Smooth muscle cell (in vitro differentiated cells): ENCODE measurements at regions not wholly inside any gene's neighbourhood (a gene's known extent, or its start where the extent isn't known, plus 50 kb on each side); places are given as distances from the start of the nearest gene placed in this dataset.

Experiments
- DNase-seq: peaks from one replicate; lab custom pipeline; 2025; ENCODE audit not compliant: unreplicated experiment; lab: John Stamatoyannopoulos, UW
- H2AFZ ChIP-seq: fragments of 200-600 bp; sonication (generic); 2 replicates; pipeline ENCODE4 v1.6.0; 2016; ENCODE audit warnings: antibody characterized with exemption, low read depth, mild to moderate bottlenecking
- H3F3A ChIP-seq: fragments of 200-600 bp; sonication (generic); 2 replicates; pipeline ENCODE4 v1.6.0; 2017; ENCODE audit warnings: antibody characterized with exemption, low read depth
- H3K27ac ChIP-seq: fragments of 200-600 bp; sonication (generic); 2 replicates; pipeline ENCODE4 v1.5.1; 2016; ENCODE audit warnings: low read depth, mild to moderate bottlenecking
- H3K27me3 ChIP-seq: fragments of 200-600 bp; sonication (generic); 2 replicates; pipeline ENCODE4 v1.6.1; 2016; ENCODE audit warnings: low read depth, mild to moderate bottlenecking
- H3K36me3 ChIP-seq: fragments of 200-600 bp; sonication (generic); 2 replicates; pipeline ENCODE4 v1.5.1; 2016; ENCODE audit warnings: low read depth
- H3K4me1 ChIP-seq: fragments of 200-600 bp; sonication (generic); 2 replicates; pipeline ENCODE4 v1.5.1; 2016; ENCODE audit warnings: low read depth
- H3K4me2 ChIP-seq: fragments of 200-600 bp; sonication (generic); 2 replicates; pipeline ENCODE4 v1.6.0; 2016; ENCODE audit warnings: mild to moderate bottlenecking
- H3K4me3 ChIP-seq: fragments of 200-600 bp; sonication (generic); 2 replicates; pipeline ENCODE4 v1.5.1; 2016; ENCODE audit warnings: mild to moderate bottlenecking
- H3K79me2 ChIP-seq: fragments of 200-600 bp; sonication (generic); 2 replicates; pipeline ENCODE4 v1.6.0; 2016; ENCODE audit warnings: low read depth, mild to moderate bottlenecking
- H3K9ac ChIP-seq: fragments of 200-600 bp; sonication (generic); 2 replicates; pipeline ENCODE4 v1.6.0; 2016; ENCODE audit warnings: low read depth
- H3K9me3 ChIP-seq: fragments of 200-600 bp; sonication (generic); replicated peaks from 2 replicates; pipeline ENCODE4 v1.5.1; 2016; ENCODE audit warnings: low read depth
- H4K20me1 ChIP-seq: fragments of 200-600 bp; sonication (generic); 2 replicates; pipeline ENCODE4 v1.6.0; 2016; ENCODE audit warnings: low read depth
- WGBS: methylation state at CpG from one replicate; pipeline ENCODE4 v1.1.7; 2016; ENCODE audit warnings: low lambda C conversion rate; 5-methylcytosine and 5-hydroxymethylcytosine counted together
- TF ChIP-seq, protein P1 (sequence below): fragments of 200-600 bp; sonication (generic); IDR thresholded peaks from 2 replicates; pipeline ENCODE4 v1.5.1; 2017; ENCODE audit warnings: borderline replicate concordance, mild to moderate bottlenecking, antibody characterized with exemption; ENCODE audit not compliant: insufficient read depth, poor library complexity, severe bottlenecking

DNA sequence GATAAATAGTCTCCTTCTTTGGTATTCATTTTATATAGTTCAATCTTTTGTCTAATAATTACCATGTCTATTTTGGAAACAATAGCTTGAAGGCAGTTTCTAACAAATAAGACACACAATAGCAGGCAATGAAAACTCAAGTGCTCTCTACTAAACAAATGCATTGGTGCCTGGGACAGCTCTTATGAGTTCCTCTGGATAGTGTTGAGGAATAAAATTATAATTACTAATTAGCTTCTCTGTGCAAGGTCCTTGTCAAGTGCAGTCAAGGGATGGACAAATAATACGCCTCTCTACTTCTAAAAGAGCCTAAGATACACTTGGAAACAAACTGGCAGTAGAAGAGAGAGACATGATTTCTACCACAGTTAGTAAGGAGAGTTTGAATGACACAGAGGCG lies 229.0 kb upstream of the GLRA2 start:
- no peaks in the 10 kb centered on the region for H3F3A ChIP-seq
- H3K79me2 ChIP-seq, result no peaks in the 10 kb centered on the region
- no peaks in the 10 kb centered on the region for H3K4me1 ChIP-seq
- H3K4me3 ChIP-seq, result no peak overlapping the region
- TF ChIP-seq, protein P1, sequence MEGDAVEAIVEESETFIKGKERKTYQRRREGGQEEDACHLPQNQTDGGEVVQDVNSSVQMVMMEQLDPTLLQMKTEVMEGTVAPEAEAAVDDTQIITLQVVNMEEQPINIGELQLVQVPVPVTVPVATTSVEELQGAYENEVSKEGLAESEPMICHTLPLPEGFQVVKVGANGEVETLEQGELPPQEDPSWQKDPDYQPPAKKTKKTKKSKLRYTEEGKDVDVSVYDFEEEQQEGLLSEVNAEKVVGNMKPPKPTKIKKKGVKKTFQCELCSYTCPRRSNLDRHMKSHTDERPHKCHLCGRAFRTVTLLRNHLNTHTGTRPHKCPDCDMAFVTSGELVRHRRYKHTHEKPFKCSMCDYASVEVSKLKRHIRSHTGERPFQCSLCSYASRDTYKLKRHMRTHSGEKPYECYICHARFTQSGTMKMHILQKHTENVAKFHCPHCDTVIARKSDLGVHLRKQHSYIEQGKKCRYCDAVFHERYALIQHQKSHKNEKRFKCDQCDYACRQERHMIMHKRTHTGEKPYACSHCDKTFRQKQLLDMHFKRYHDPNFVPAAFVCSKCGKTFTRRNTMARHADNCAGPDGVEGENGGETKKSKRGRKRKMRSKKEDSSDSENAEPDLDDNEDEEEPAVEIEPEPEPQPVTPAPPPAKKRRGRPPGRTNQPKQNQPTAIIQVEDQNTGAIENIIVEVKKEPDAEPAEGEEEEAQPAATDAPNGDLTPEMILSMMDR, result no peak
- H3K27ac ChIP-seq, result no peak overlapping the region
- H2AFZ ChIP-seq, result no peak overlapping the region
- H3K36me3 ChIP-seq, result no peaks in the 10 kb centered on the region
- H3K4me2 ChIP-seq, result no peak overlapping the region
- no peak overlapping the region for H3K9ac ChIP-seq
- WGBS, result 66% methylated on average over 2 of the region's 2 CpGs
- DNase-seq, result no peak
- no peaks in the 10 kb centered on the region for H3K27me3 ChIP-seq
- no peaks in the 10 kb centered on the region for H4K20me1 ChIP-seq
- peaks cover 3% of the 10 kb centered on the region for H3K9me3 ChIP-seq

DNA sequence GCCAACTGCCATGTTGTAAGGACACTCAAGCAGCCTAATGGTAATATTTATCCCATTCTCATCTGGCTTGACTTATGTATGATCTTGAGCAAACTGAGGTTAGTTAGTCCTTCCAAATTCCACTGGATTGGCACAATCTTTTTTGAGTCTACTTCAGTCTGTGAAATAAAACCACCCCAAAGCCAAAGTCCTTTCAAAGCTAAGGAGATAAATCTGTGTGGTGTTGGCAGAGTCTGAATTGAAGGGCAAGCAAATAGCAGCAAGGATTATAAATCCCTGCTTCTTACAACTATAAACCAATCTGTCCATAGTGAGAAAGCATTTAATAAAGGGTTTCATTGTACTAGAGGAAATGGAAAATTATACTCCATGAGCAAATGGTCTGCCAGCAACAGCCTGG lies 233.9 kb upstream of the GLRA2 start:
- Histone ChIP-seq H3K4me1 (no peaks in the 10 kb centered on the region), H3K36me3 (no peaks in the 10 kb centered on the region), H3K4me3 (no peak overlapping the region), H3K27ac (no peak overlapping the region), H3K9me3 (peaks cover 3% of the 10 kb centered on the region), H3K9ac (no peak overlapping the region), H2AFZ (no peak overlapping the region), H3F3A (no peaks in the 10 kb centered on the region), H3K27me3 (no peaks in the 10 kb centered on the region), H3K4me2 (no peak overlapping the region), H4K20me1 (no peaks in the 10 kb centered on the region), H3K79me2 (no peaks in the 10 kb centered on the region)
- no peak for DNase-seq
- TF ChIP-seq, protein P1, result no peak

DNA sequence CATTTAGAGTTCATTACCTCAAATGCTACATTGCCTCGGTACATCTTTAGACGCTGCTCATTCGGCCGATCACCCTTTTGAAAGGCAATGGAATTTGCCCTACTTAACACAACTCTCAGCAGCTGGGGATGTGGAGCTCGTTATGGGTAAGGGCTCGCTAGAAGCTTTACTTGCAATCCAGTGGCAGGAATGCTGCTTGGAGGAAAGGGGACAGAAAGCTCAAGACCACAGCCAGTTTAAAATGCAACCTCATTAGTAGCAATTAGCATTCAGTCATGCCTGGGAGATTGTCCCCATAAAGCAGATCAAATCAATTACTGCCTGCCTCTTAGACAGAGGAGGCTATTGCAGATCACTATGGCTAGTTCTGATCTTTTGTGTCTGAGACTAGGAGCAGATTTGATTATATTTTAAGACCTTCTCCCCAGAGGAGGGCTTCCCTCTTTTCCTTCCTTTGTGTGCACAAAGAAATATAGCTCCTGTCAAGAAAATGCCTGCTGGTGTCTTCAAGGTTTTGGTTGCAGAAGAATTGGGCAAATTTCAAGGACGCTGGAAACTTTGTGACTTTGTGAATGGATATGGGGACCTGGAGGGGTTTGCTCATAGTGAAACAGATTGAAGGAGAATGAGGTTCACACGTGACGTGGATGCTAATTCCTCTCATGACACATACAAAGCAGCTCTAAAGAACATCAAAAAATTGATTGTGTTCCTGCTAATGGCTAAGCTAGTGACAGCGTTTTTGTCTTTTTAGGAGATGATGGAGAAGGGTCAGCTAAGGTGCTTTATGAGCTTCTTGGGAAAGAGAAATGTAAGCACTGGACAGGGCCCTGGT lies 237.5 kb upstream of the GLRA2 start:
- H4K20me1 ChIP-seq, result no peaks in the 10 kb centered on the region
- no peak for DNase-seq
- no peak overlapping the region for H3K4me3 ChIP-seq

More for the DNA sequence above, 237.5 kb upstream of the GLRA2 start:
- H3K27me3 ChIP-seq, result no peaks in the 10 kb centered on the region
- H3K9ac ChIP-seq, result no peak overlapping the region
- H3K79me2 ChIP-seq, result no peaks in the 10 kb centered on the region
- no peaks in the 10 kb centered on the region for H3K36me3 ChIP-seq
- no peaks in the 10 kb centered on the region for H3F3A ChIP-seq
- no peak overlapping the region for H2AFZ ChIP-seq
- WGBS, result 76% methylated on average over 10 of the region's 10 CpGs
- TF ChIP-seq, protein P1, result no peak
- no peaks in the 10 kb centered on the region for H3K9me3 ChIP-seq
- H3K4me1 ChIP-seq, result no peaks in the 10 kb centered on the region
- no peak overlapping the region for H3K4me2 ChIP-seq
- H3K27ac ChIP-seq, result no peak overlapping the region
